WTC11 (cell line): ENCODE measurements at regions not wholly inside any gene's neighbourhood (a gene's known extent, or its start where the extent isn't known, plus 50 kb on each side); places are given as distances from the start of the nearest gene placed in this dataset.

Experiments used
- JUN ChIP-seq: sonication (generic); formaldehyde crosslinking; IDR thresholded peaks from 2 replicates; pipeline ENCODE4 v1.8.0; 2023; ENCODE audit warnings: mild to moderate bottlenecking, missing genetic modification reagents
- NFYB ChIP-seq: sonication (generic); formaldehyde crosslinking; conservative IDR thresholded peaks from 2 replicates; pipeline ENCODE4 v1.8.0; 2022; ENCODE audit warnings: low read depth, missing genetic modification reagents
- PRDM15 ChIP-seq: sonication (generic); formaldehyde crosslinking; IDR thresholded peaks from 2 replicates; pipeline ENCODE4 v1.8.0; 2022; ENCODE audit warnings: missing genetic modification reagents
- USF1 ChIP-seq: sonication (generic); formaldehyde crosslinking; IDR thresholded peaks from 2 replicates; pipeline ENCODE4 v1.8.0; 2022; ENCODE audit warnings: mild to moderate bottlenecking, missing genetic modification reagents
- ZBTB43 ChIP-seq: sonication (generic); formaldehyde crosslinking; IDR thresholded peaks from 2 replicates; pipeline ENCODE4 v1.8.1; 2023; ENCODE audit warnings: mild to moderate bottlenecking, missing genetic modification reagents
- TF ChIP-seq, protein P1 (sequence below): fragments of 200-600 bp; IDR thresholded peaks from 2 replicates; pipeline ENCODE4 v1.8.0; 2022; ENCODE audit warnings: antibody characterized with exemption
- TF ChIP-seq, protein P2 (sequence below): sonication (generic); formaldehyde crosslinking; IDR thresholded peaks from 2 replicates; pipeline ENCODE4 v1.8.0; 2023; ENCODE audit warnings: missing genetic modification reagents, mild to moderate bottlenecking, borderline replicate concordance
- TF ChIP-seq, protein P3 (sequence below): sonication (generic); formaldehyde crosslinking; IDR thresholded peaks from 2 replicates; pipeline ENCODE4 v1.8.1; 2023; ENCODE audit warnings: mild to moderate bottlenecking, missing genetic modification reagents, moderate library complexity

- TF ChIP-seq, protein P1, sequence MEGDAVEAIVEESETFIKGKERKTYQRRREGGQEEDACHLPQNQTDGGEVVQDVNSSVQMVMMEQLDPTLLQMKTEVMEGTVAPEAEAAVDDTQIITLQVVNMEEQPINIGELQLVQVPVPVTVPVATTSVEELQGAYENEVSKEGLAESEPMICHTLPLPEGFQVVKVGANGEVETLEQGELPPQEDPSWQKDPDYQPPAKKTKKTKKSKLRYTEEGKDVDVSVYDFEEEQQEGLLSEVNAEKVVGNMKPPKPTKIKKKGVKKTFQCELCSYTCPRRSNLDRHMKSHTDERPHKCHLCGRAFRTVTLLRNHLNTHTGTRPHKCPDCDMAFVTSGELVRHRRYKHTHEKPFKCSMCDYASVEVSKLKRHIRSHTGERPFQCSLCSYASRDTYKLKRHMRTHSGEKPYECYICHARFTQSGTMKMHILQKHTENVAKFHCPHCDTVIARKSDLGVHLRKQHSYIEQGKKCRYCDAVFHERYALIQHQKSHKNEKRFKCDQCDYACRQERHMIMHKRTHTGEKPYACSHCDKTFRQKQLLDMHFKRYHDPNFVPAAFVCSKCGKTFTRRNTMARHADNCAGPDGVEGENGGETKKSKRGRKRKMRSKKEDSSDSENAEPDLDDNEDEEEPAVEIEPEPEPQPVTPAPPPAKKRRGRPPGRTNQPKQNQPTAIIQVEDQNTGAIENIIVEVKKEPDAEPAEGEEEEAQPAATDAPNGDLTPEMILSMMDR, result no peak
- TF ChIP-seq PRDM15 (CRISPR knock-in tag) (no peak), JUN (CRISPR knock-in tag) (no peak), USF1 (CRISPR knock-in tag) (no peak), ZBTB43 (CRISPR knock-in tag) (no peak), NFYB (CRISPR knock-in tag) (no peak)
- TF ChIP-seq, protein P2, sequence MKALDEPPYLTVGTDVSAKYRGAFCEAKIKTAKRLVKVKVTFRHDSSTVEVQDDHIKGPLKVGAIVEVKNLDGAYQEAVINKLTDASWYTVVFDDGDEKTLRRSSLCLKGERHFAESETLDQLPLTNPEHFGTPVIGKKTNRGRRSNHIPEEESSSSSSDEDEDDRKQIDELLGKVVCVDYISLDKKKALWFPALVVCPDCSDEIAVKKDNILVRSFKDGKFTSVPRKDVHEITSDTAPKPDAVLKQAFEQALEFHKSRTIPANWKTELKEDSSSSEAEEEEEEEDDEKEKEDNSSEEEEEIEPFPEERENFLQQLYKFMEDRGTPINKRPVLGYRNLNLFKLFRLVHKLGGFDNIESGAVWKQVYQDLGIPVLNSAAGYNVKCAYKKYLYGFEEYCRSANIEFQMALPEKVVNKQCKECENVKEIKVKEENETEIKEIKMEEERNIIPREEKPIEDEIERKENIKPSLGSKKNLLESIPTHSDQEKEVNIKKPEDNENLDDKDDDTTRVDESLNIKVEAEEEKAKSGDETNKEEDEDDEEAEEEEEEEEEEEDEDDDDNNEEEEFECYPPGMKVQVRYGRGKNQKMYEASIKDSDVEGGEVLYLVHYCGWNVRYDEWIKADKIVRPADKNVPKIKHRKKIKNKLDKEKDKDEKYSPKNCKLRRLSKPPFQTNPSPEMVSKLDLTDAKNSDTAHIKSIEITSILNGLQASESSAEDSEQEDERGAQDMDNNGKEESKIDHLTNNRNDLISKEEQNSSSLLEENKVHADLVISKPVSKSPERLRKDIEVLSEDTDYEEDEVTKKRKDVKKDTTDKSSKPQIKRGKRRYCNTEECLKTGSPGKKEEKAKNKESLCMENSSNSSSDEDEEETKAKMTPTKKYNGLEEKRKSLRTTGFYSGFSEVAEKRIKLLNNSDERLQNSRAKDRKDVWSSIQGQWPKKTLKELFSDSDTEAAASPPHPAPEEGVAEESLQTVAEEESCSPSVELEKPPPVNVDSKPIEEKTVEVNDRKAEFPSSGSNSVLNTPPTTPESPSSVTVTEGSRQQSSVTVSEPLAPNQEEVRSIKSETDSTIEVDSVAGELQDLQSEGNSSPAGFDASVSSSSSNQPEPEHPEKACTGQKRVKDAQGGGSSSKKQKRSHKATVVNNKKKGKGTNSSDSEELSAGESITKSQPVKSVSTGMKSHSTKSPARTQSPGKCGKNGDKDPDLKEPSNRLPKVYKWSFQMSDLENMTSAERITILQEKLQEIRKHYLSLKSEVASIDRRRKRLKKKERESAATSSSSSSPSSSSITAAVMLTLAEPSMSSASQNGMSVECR, result no peak
- TF ChIP-seq, protein P3, sequence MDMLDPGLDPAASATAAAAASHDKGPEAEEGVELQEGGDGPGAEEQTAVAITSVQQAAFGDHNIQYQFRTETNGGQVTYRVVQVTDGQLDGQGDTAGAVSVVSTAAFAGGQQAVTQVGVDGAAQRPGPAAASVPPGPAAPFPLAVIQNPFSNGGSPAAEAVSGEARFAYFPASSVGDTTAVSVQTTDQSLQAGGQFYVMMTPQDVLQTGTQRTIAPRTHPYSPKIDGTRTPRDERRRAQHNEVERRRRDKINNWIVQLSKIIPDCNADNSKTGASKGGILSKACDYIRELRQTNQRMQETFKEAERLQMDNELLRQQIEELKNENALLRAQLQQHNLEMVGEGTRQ (CRISPR knock-in tag), result no peak
These were observed 937.6 kb downstream of the BRD1 start for GRCh38 chr22:48889887-48890692.
